SK-N-MC (cell line): ENCODE measurements at regions not wholly inside any gene's neighbourhood (a gene's known extent, or its start where the extent isn't known, plus 50 kb on each side); places are given as distances from the start of the nearest gene placed in this dataset.

Experiments
- EZH2 ChIP-seq: fragments of 200-600 bp; sonication (generic); IDR thresholded peaks from one replicate; pipeline ENCODE4 v1.6.1; 2017; ENCODE audit warnings: antibody characterized with exemption
- FOXP2 ChIP-seq: optimal IDR thresholded peaks from 2 replicates; pipeline ENCODE3; 2011; ENCODE audit warnings: mild to moderate bottlenecking, moderate library complexity; ENCODE audit not compliant: insufficient read depth; ENCODE audit errors: extremely low read length, control extremely low read depth
- POLR2AphosphoS5 ChIP-seq: IDR thresholded peaks from 2 replicates; pipeline ENCODE4 v1.6.1; 2012; ENCODE audit warnings: mild to moderate bottlenecking, low read depth, low read length, borderline replicate concordance

DNA sequence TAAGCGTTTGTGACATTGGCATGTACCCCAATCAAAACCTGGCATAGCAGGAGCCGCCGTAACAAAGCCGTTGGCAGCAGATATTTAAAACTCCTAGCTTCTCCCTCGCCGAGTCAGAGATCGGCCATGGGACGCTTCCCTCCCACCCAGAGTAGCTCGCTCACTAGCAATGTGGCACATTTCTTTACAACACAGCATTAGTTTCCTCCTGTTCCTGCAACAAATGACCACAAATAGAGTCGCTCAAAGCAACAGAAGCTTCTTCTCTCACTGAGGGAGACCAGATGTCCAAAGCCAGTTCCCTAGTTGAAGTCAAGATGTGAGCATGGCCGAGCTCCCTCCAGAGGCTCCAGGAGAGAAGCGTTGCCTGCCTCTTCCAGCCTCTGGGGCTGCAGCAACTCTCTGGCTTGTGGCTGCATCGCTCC, 106.7 kb downstream of the RBFOX3 start:
- TF ChIP-seq EZH2 (peak; percentile 39), FOXP2 (no peak), POLR2AphosphoS5 (no peak)
